HepG2 (cell line): ENCODE measurements at regions not wholly inside any gene's neighbourhood (a gene's known extent, or its start where the extent isn't known, plus 50 kb on each side); places are given as distances from the start of the nearest gene placed in this dataset.

ENCODE experiments used
- ATAC-seq: fragments of 200-7000 bp; cut with Tn5 transposase; 3 replicates; pipeline ENCODE4 v1.9.1; 2020; ENCODE audit warnings: mild to moderate bottlenecking, moderate library complexity
- BruUV-seq: library from RNA; stranded (reverse); fragments of 400-500 nt; replicated peaks from 2 replicates; lab custom pipeline; 2021; lab: Mats Ljungman, UMichigan
- CTCF ChIA-PET: fragments of 300-600 bp; formaldehyde crosslinking; extraction: SDS; loops from one replicate; lab custom pipeline; 2021; ENCODE audit warnings: low total read pairs, inconsistent platforms, low intra/inter-chr PET ratio; lab: Yijun Ruan, JAX
- POLR2A ChIA-PET: fragments of 350-600 bp; sonication (Branson Sonifier 250); formaldehyde crosslinking; loops from one replicate; lab custom pipeline; 2020; ENCODE audit warnings: antibody characterized with exemption, inconsistent platforms; lab: Yijun Ruan, JAX
- DNase-seq: peaks from one replicate; pipeline ENCODE4 v3.0.0-alpha.2; 2015; ENCODE audit warnings: low spot score
- FAIRE-seq: peaks from 3 replicates; lab custom pipeline; 2011; peaks lifted over from hg19 to GRCh38; lab: Jason Lieb, UNC
- H2AFZ ChIP-seq: one replicate; pipeline ENCODE4 v1.6.1; 2011; ENCODE audit warnings: low read length, inconsistent platforms
- H3K27ac ChIP-seq: fragments of 300-600 bp; 3 replicates; pipeline ENCODE4 v1.8.0; 2011; ENCODE audit warnings: mixed run types, mild to moderate bottlenecking, mixed read lengths, low read length, inconsistent platforms; ENCODE audit not compliant: insufficient read depth; ENCODE audit errors: extremely low read length
- H3K27me3 ChIP-seq, 2 experiments: fragments of 200-600 bp in 1 of 2; 2 replicates in 1 of 2; 3 replicates in 1 of 2; pipeline versions ENCODE4 v1.6.0 to v1.8.0; 2011; ENCODE audit warnings: low read length in 2 of 2, mild to moderate bottlenecking in 2 of 2, moderate library complexity in 2 of 2, inconsistent platforms in 1 of 2; ENCODE audit not compliant: insufficient read depth in 2 of 2, control insufficient read depth in 1 of 2
- H3K36me3 ChIP-seq, 2 experiments: fragments of 200-600 bp in 1 of 2; replicated peaks in 1 of 2; 2 replicates in 1 of 2; 3 replicates in 1 of 2; pipeline versions ENCODE4 v1.5.1 to v1.8.0; 2011; ENCODE audit warnings: low read length in 2 of 2, inconsistent platforms in 1 of 2; ENCODE audit not compliant: insufficient read depth in 2 of 2, control insufficient read depth in 1 of 2
- H3K4me1 ChIP-seq: 2 replicates; pipeline ENCODE4 v1.5.1; 2012; ENCODE audit warnings: low read length, inconsistent platforms; ENCODE audit not compliant: insufficient read depth
- H3K4me2 ChIP-seq: 2 replicates; pipeline ENCODE4 v1.6.0; 2011; ENCODE audit warnings: low read depth, low read length, inconsistent platforms
- H3K4me3 ChIP-seq, 3 experiments: fragments of 200-600 bp in 1 of 3; sonication (generic), shearing (Covaris generic) in 1 of 3; replicated peaks in 1 of 3; 2 replicates each; pipeline ENCODE4 v1.5.1; 2011 to 2016; ENCODE audit warnings: low read length in 3 of 3, inconsistent platforms in 2 of 3, low read depth in 2 of 3, mild to moderate bottlenecking in 2 of 3, control low read depth in 1 of 3, mixed read lengths in 1 of 3; ENCODE audit not compliant: insufficient read depth in 1 of 3
- H3K79me2 ChIP-seq: one replicate; pipeline ENCODE4 v1.6.1; 2011; ENCODE audit warnings: low read length, inconsistent platforms; ENCODE audit not compliant: insufficient read depth
- H3K9ac ChIP-seq: 2 replicates; pipeline ENCODE4 v1.6.0; 2011; ENCODE audit warnings: mild to moderate bottlenecking, low read depth, low read length, inconsistent platforms; ENCODE audit not compliant: insufficient read depth
- H3K9me3 ChIP-seq: 2 replicates; pipeline ENCODE4 v1.5.1; 2012; ENCODE audit warnings: mild to moderate bottlenecking, low read length
- H4K20me1 ChIP-seq: 2 replicates; pipeline ENCODE4 v1.6.0; 2011; ENCODE audit warnings: inconsistent platforms, mild to moderate bottlenecking, low read length, moderate library complexity; ENCODE audit not compliant: insufficient read depth
- ARNT2 ChIP-seq: sonication (generic); formaldehyde crosslinking; IDR thresholded peaks from 2 replicates; pipeline ENCODE4 v1.8.0; 2022; ENCODE audit warnings: mild to moderate bottlenecking, low read depth, missing genetic modification reagents, moderate library complexity
- DNMT1 ChIP-seq: sonication (generic); formaldehyde crosslinking; IDR thresholded peaks from 2 replicates; pipeline ENCODE4 v1.5.1; 2020; ENCODE audit warnings: mild to moderate bottlenecking, missing genetic modification reagents
- HHEX ChIP-seq: IDR thresholded peaks from 2 replicates; pipeline ENCODE4 v1.6.1; 2016; ENCODE audit warnings: control low read depth
- MYC ChIP-seq: sonication (generic); formaldehyde crosslinking; IDR thresholded peaks from 2 replicates; pipeline ENCODE4 v1.9.0; 2021; ENCODE audit warnings: missing genetic modification reagents, borderline replicate concordance
- RBM22 ChIP-seq: fragments of 200-400 bp; formaldehyde crosslinking; optimal IDR thresholded peaks from 2 replicates; pipeline ENCODE3; 2017; ENCODE audit warnings: mild to moderate bottlenecking, low read length, moderate library complexity
- SOX5 ChIP-seq: IDR thresholded peaks from 2 replicates; pipeline ENCODE4 v1.6.1; 2016; ENCODE audit warnings: borderline replicate concordance
- TAF1 ChIP-seq: sonication (generic); formaldehyde crosslinking; IDR thresholded peaks from 2 replicates; pipeline ENCODE4 v1.4.0; 2020; ENCODE audit warnings: missing genetic modification reagents
- XBP1 ChIP-seq: sonication (generic); formaldehyde crosslinking; IDR thresholded peaks from 2 replicates; pipeline ENCODE4 v1.5.0; 2020; ENCODE audit warnings: missing genetic modification reagents
- ZNF121 ChIP-seq: sonication (generic); formaldehyde crosslinking; IDR thresholded peaks from 2 replicates; pipeline ENCODE4 v1.5.0; 2020; ENCODE audit warnings: mild to moderate bottlenecking, missing genetic modification reagents
- ZNF180 ChIP-seq: sonication (generic); formaldehyde crosslinking; IDR thresholded peaks from 2 replicates; pipeline ENCODE4 v1.4.0; 2020; ENCODE audit warnings: low read depth, missing genetic modification reagents, borderline replicate concordance
- WGBS: methylation state at CpG from one replicate; pipeline ENCODE4 v1.1.6; 2017; ENCODE audit warnings: low lambda C conversion rate; 5-methylcytosine and 5-hydroxymethylcytosine counted together
- in situ Hi-C: cut with HindIII; loops from 2 replicates; pipeline ENCODE4 v1.10.0; 2017; ENCODE audit warnings: low pct_unique_long_range_greater_than_20kb; ENCODE audit not compliant: extremely low pct_ligation_motif_present
- intact Hi-C: fragments of 100-400 bp; cut with micrococcal nuclease; formaldehyde crosslinking; loops from one replicate; pipeline ENCODE4 v1.10.0; 2022; ENCODE audit not compliant: unreplicated experiment
- TF ChIP-seq, protein P1 (sequence below): sonication (generic); formaldehyde crosslinking; IDR thresholded peaks from 2 replicates; pipeline ENCODE4 v1.8.1; 2023; ENCODE audit warnings: mild to moderate bottlenecking, moderate library complexity, missing genetic modification reagents
- TF ChIP-seq, protein P2 (sequence below): sonication (generic); formaldehyde crosslinking; IDR thresholded peaks from 2 replicates; pipeline ENCODE4 v1.5.0; 2020; ENCODE audit warnings: mild to moderate bottlenecking, missing genetic modification reagents, borderline replicate concordance
- TF ChIP-seq, protein P3 (sequence below): sonication (generic); formaldehyde crosslinking; IDR thresholded peaks from 2 replicates; pipeline ENCODE4 v1.4.0; 2020; ENCODE audit warnings: low read depth, mild to moderate bottlenecking, missing genetic modification reagents

GRCh38 chr3:21042184-21042583, 708.8 kb downstream of the ZNF385D start:
- no peak for TF ChIP-seq ZNF121 (CRISPR knock-in tag)
- no peak for TF ChIP-seq XBP1 (CRISPR knock-in tag)
- TF ChIP-seq, protein P1, sequence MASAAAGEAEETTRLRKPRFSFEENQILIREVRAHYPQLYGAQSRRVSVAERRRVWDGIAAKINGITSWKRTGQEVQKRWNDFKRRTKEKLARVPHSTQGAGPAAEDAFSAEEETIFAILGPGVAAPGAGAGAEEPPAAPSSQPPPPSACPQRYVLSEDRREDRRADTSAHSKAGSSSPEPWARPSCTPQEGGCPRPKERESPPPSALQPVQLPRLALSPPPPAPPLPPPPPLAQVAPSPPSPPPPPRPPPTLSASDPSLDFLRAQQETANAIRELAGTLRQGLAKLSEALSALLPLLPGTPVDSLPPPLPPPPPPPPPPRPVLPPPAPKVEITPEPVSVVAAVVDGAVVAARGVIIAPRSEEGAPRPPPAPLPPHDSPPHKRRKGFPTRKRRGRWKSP (CRISPR knock-in tag), result no peak
- no peak for TF ChIP-seq RBM22
- no peak for TF ChIP-seq HHEX (CRISPR knock-in tag)
- TF ChIP-seq, protein P2, sequence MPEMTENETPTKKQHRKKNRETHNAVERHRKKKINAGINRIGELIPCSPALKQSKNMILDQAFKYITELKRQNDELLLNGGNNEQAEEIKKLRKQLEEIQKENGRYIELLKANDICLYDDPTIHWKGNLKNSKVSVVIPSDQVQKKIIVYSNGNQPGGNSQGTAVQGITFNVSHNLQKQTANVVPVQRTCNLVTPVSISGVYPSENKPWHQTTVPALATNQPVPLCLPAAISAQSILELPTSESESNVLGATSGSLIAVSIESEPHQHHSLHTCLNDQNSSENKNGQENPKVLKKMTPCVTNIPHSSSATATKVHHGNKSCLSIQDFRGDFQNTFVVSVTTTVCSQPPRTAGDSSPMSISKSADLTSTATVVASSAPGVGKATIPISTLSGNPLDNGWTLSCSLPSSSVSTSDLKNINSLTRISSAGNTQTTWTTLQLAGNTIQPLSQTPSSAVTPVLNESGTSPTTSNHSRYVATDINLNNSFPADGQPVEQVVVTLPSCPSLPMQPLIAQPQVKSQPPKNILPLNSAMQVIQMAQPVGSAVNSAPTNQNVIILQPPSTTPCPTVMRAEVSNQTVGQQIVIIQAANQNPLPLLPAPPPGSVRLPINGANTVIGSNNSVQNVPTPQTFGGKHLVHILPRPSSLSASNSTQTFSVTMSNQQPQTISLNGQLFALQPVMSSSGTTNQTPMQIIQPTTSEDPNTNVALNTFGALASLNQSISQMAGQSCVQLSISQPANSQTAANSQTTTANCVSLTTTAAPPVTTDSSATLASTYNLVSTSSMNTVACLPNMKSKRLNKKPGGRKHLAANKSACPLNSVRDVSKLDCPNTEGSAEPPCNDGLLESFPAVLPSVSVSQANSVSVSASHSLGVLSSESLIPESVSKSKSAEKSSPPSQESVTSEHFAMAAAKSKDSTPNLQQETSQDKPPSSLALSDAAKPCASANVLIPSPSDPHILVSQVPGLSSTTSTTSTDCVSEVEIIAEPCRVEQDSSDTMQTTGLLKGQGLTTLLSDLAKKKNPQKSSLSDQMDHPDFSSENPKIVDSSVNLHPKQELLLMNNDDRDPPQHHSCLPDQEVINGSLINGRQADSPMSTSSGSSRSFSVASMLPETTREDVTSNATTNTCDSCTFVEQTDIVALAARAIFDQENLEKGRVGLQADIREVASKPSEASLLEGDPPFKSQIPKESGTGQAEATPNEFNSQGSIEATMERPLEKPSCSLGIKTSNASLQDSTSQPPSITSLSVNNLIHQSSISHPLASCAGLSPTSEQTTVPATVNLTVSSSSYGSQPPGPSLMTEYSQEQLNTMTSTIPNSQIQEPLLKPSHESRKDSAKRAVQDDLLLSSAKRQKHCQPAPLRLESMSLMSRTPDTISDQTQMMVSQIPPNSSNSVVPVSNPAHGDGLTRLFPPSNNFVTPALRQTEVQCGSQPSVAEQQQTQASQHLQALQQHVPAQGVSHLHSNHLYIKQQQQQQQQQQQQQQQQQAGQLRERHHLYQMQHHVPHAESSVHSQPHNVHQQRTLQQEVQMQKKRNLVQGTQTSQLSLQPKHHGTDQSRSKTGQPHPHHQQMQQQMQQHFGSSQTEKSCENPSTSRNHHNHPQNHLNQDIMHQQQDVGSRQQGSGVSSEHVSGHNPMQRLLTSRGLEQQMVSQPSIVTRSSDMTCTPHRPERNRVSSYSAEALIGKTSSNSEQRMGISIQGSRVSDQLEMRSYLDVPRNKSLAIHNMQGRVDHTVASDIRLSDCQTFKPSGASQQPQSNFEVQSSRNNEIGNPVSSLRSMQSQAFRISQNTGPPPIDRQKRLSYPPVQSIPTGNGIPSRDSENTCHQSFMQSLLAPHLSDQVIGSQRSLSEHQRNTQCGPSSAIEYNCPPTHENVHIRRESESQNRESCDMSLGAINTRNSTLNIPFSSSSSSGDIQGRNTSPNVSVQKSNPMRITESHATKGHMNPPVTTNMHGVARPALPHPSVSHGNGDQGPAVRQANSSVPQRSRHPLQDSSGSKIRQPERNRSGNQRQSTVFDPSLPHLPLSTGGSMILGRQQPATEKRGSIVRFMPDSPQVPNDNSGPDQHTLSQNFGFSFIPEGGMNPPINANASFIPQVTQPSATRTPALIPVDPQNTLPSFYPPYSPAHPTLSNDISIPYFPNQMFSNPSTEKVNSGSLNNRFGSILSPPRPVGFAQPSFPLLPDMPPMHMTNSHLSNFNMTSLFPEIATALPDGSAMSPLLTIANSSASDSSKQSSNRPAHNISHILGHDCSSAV (CRISPR knock-in tag), result no peak
- TF ChIP-seq ARNT2 (CRISPR knock-in tag), result no peak
- TF ChIP-seq TAF1 (CRISPR knock-in tag), result no peak
- TF ChIP-seq DNMT1 (CRISPR knock-in tag), result no peak
- no peak for TF ChIP-seq MYC (CRISPR knock-in tag)
- TF ChIP-seq SOX5, result no peak
- TF ChIP-seq ZNF180 (CRISPR knock-in tag), result no peak
- TF ChIP-seq, protein P3, sequence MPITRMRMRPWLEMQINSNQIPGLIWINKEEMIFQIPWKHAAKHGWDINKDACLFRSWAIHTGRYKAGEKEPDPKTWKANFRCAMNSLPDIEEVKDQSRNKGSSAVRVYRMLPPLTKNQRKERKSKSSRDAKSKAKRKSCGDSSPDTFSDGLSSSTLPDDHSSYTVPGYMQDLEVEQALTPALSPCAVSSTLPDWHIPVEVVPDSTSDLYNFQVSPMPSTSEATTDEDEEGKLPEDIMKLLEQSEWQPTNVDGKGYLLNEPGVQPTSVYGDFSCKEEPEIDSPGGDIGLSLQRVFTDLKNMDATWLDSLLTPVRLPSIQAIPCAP (CRISPR knock-in tag), result no peak
- no peak overlapping the region for H3K4me3 ChIP-seq
- BruUV-seq, result no TSS peak
- no peak overlapping the region for H2AFZ ChIP-seq
- FAIRE-seq, result no peak
- in situ Hi-C loops, result no loop called here
- no peaks in the 10 kb centered on the region for H3K4me1 ChIP-seq
- H4K20me1 ChIP-seq, result no peaks in the 10 kb centered on the region
- H3K79me2 ChIP-seq, result no peaks in the 10 kb centered on the region
- POLR2A ChIA-PET, result no interaction called here
- H3K9me3 ChIP-seq, result peaks cover 79% of the 10 kb centered on the region
- 67% methylated on average over 9 of the region's 9 CpGs for WGBS
- no peak overlapping the region for H3K4me2 ChIP-seq
- intact Hi-C loops, result no loop called here
- H3K9ac ChIP-seq, result no peak overlapping the region
- no peaks in the 10 kb centered on the region for H3K27me3 ChIP-seq
- no peak for DNase-seq
- CTCF ChIA-PET, result no interaction called here
- ATAC-seq, result no peak
- no peaks in the 10 kb centered on the region for H3K36me3 ChIP-seq
- H3K27ac ChIP-seq, result no peak overlapping the region
